HCT116 (cell line): ENCODE measurements at regions not wholly inside any gene's neighbourhood (a gene's known extent, or its start where the extent isn't known, plus 50 kb on each side); places are given as distances from the start of the nearest gene placed in this dataset.

ENCODE experiments used
- ELF1 ChIP-seq: IDR thresholded peaks from 2 replicates; pipeline ENCODE4 v1.6.1; 2012; ENCODE audit warnings: low read depth, borderline replicate concordance
- EZH2 ChIP-seq: fragments of 200-600 bp; sonication (generic); IDR thresholded peaks from 2 replicates; pipeline ENCODE4 v1.6.1; 2017; ENCODE audit warnings: antibody characterized with exemption, mixed run types
- JUND ChIP-seq: IDR thresholded peaks from 2 replicates; pipeline ENCODE4 v1.6.1; 2012
- POLR2A ChIP-seq: IDR thresholded peaks from 2 replicates; pipeline ENCODE4 v1.7.0; 2011; ENCODE audit warnings: borderline replicate concordance; ENCODE audit not compliant: insufficient read depth, insufficient read length; ENCODE audit errors: extremely low read depth
- SIN3A ChIP-seq: IDR thresholded peaks from 2 replicates; pipeline ENCODE4 v1.6.1; 2012; ENCODE audit warnings: low read depth
- SP1 ChIP-seq: IDR thresholded peaks from 2 replicates; pipeline ENCODE4 v1.6.1; 2012; ENCODE audit warnings: low read depth
- TCF7L2 ChIP-seq: IDR thresholded peaks from 2 replicates; pipeline ENCODE4 v1.7.0; 2011; ENCODE audit warnings: borderline replicate concordance, inconsistent platforms; ENCODE audit not compliant: insufficient read depth, insufficient read length; ENCODE audit errors: extremely low read depth
- ZBTB33 ChIP-seq: IDR thresholded peaks from 2 replicates; pipeline ENCODE4 v1.6.1; 2011; ENCODE audit warnings: mild to moderate bottlenecking, low read length, moderate library complexity; ENCODE audit not compliant: insufficient replicate concordance; ENCODE audit errors: extremely low read depth
- ZNF274 ChIP-seq: fragments of 200-500 bp; sonication (Bioruptor generic); IDR thresholded peaks from 2 replicates; pipeline ENCODE4 v1.6.1; 2014; ENCODE audit warnings: mild to moderate bottlenecking, low read depth, low read length, inconsistent platforms
- TF ChIP-seq, protein P1 (sequence below), 3 experiments: fragments of 200-600 bp in 1 of 3; sonication (generic) in 1 of 3; IDR thresholded peaks in 2 of 3; conservative IDR thresholded peaks in 1 of 3; 2 replicates each; pipeline ENCODE4 v1.5.1; 2012 to 2017; ENCODE audit warnings: low read depth in 2 of 3, low read length in 2 of 3, antibody characterized with exemption in 1 of 3, borderline replicate concordance in 1 of 3, control low read depth in 1 of 3, mild to moderate bottlenecking in 1 of 3, mixed read lengths in 1 of 3, mixed run types in 1 of 3, moderate library complexity in 1 of 3; ENCODE audit not compliant: insufficient read depth in 1 of 3
- TF ChIP-seq, protein P2 (sequence below): IDR thresholded peaks from 2 replicates; pipeline ENCODE4 v1.6.1; 2012

DNA sequence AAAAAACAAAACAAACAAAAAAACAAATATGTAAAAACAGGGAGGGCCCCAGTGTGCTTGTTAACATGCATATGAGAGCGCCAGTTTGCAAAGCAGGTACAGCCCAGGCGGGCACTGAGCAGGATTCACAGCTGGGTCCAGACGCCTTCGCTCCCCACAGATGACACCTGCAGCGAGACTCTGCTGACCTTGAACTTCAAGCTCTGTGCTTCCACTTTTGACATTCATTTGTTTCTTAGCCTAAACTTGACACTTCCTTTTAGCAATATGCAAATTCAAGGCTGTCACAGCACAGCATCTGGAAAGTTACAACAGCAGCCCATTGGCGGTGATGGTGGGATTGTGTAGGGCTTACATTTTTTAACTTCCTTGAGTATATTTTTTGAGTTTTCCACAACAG, 88.8 kb upstream of the TNS3 start:
- TF ChIP-seq TCF7L2 (no peak), POLR2A (no peak), ELF1 (no peak), ZBTB33 (no peak), ZNF274 (no peak), SIN3A (no peak), SP1 (no peak), JUND (no peak), EZH2 (no peak)
- TF ChIP-seq, protein P1, sequence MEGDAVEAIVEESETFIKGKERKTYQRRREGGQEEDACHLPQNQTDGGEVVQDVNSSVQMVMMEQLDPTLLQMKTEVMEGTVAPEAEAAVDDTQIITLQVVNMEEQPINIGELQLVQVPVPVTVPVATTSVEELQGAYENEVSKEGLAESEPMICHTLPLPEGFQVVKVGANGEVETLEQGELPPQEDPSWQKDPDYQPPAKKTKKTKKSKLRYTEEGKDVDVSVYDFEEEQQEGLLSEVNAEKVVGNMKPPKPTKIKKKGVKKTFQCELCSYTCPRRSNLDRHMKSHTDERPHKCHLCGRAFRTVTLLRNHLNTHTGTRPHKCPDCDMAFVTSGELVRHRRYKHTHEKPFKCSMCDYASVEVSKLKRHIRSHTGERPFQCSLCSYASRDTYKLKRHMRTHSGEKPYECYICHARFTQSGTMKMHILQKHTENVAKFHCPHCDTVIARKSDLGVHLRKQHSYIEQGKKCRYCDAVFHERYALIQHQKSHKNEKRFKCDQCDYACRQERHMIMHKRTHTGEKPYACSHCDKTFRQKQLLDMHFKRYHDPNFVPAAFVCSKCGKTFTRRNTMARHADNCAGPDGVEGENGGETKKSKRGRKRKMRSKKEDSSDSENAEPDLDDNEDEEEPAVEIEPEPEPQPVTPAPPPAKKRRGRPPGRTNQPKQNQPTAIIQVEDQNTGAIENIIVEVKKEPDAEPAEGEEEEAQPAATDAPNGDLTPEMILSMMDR (IDR thresholded peaks at IDR 0.05 in 2 of 3, conservative IDR thresholded peaks at IDR 0.05 in 1 of 3; ENCODE audit: borderline replicate concordance in 1 of 3, insufficient read depth in 1 of 3, low read depth in 2 of 3, low read length in 2 of 3), result no peak
- TF ChIP-seq, protein P2, sequence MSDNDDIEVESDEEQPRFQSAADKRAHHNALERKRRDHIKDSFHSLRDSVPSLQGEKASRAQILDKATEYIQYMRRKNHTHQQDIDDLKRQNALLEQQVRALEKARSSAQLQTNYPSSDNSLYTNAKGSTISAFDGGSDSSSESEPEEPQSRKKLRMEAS, result no peak
